HepG2 (cell line): ENCODE measurements at regions not wholly inside any gene's neighbourhood (a gene's known extent, or its start where the extent isn't known, plus 50 kb on each side); places are given as distances from the start of the nearest gene placed in this dataset.

ENCODE experiments used
- ATRX ChIP-seq: sonication (generic); formaldehyde crosslinking; IDR thresholded peaks from 2 replicates; pipeline ENCODE4 v1.4.0; 2020; ENCODE audit warnings: missing genetic modification reagents, borderline replicate concordance
- CCDC6 ChIP-seq: sonication (generic); formaldehyde crosslinking; IDR thresholded peaks from 2 replicates; pipeline ENCODE4 v1.8.1; 2022; ENCODE audit warnings: mild to moderate bottlenecking, missing genetic modification reagents, moderate library complexity
- HNRNPUL1 ChIP-seq: fragments of 200-400 bp; formaldehyde crosslinking; IDR thresholded peaks from 2 replicates; pipeline ENCODE4 v1.6.1; 2017; ENCODE audit warnings: low read depth, mild to moderate bottlenecking, low read length, moderate library complexity
- MLX ChIP-seq: IDR thresholded peaks from 2 replicates; pipeline ENCODE4 v1.6.1; 2016
- MLXIP ChIP-seq: sonication (generic); formaldehyde crosslinking; IDR thresholded peaks from 2 replicates; pipeline ENCODE4 v1.9.0; 2021; ENCODE audit warnings: missing genetic modification reagents, borderline replicate concordance
- MYPOP ChIP-seq: sonication (generic); formaldehyde crosslinking; IDR thresholded peaks from 2 replicates; pipeline ENCODE4 v1.8.1; 2023; ENCODE audit warnings: mild to moderate bottlenecking, moderate library complexity, missing genetic modification reagents
- ZBTB10 ChIP-seq: sonication (generic); formaldehyde crosslinking; IDR thresholded peaks from 2 replicates; pipeline ENCODE4 v1.4.0; 2020; ENCODE audit warnings: missing genetic modification reagents, borderline replicate concordance
- ZNF44 ChIP-seq: sonication (generic); formaldehyde crosslinking; IDR thresholded peaks from 2 replicates; pipeline ENCODE4 v1.5.1; 2020; ENCODE audit warnings: mild to moderate bottlenecking, missing genetic modification reagents
- ZNF530 ChIP-seq: sonication (generic); formaldehyde crosslinking; IDR thresholded peaks from 2 replicates; pipeline ENCODE4 v1.5.0; 2020; ENCODE audit warnings: low read depth, mild to moderate bottlenecking, missing genetic modification reagents
- ZNF75D ChIP-seq: sonication (generic); formaldehyde crosslinking; IDR thresholded peaks from 2 replicates; pipeline ENCODE4 v1.8.1; 2023; ENCODE audit warnings: missing genetic modification reagents, mild to moderate bottlenecking, borderline replicate concordance
- TF ChIP-seq, protein P1 (sequence below): sonication (generic); formaldehyde crosslinking; IDR thresholded peaks from 2 replicates; pipeline ENCODE4 v1.4.0; 2020; ENCODE audit warnings: missing genetic modification reagents
- TF ChIP-seq, protein P2 (sequence below): sonication (generic); formaldehyde crosslinking; IDR thresholded peaks from 2 replicates; pipeline ENCODE4 v1.5.0; 2020; ENCODE audit warnings: mild to moderate bottlenecking, missing genetic modification reagents
- TF ChIP-seq, protein P3 (sequence below): sonication (generic); formaldehyde crosslinking; IDR thresholded peaks from 2 replicates; pipeline ENCODE4 v1.5.0; 2020; ENCODE audit warnings: missing genetic modification reagents, mild to moderate bottlenecking, borderline replicate concordance

- no peak for TF ChIP-seq ZNF75D (CRISPR knock-in tag)
- TF ChIP-seq, protein P1, sequence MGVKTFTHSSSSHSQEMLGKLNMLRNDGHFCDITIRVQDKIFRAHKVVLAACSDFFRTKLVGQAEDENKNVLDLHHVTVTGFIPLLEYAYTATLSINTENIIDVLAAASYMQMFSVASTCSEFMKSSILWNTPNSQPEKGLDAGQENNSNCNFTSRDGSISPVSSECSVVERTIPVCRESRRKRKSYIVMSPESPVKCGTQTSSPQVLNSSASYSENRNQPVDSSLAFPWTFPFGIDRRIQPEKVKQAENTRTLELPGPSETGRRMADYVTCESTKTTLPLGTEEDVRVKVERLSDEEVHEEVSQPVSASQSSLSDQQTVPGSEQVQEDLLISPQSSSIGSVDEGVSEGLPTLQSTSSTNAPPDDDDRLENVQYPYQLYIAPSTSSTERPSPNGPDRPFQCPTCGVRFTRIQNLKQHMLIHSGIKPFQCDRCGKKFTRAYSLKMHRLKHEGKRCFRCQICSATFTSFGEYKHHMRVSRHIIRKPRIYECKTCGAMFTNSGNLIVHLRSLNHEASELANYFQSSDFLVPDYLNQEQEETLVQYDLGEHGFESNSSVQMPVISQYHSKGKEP (CRISPR knock-in tag): no peak
- TF ChIP-seq ZNF530 (CRISPR knock-in tag): no peak
- TF ChIP-seq ZNF44: 0 out of 2 replicates have a peak, but pooled peaks have one; percentile 66
- peak; percentile 40; the same call in 1 of the 2 replicates for TF ChIP-seq MLX
- TF ChIP-seq HNRNPUL1: no peak
- TF ChIP-seq, protein P2, sequence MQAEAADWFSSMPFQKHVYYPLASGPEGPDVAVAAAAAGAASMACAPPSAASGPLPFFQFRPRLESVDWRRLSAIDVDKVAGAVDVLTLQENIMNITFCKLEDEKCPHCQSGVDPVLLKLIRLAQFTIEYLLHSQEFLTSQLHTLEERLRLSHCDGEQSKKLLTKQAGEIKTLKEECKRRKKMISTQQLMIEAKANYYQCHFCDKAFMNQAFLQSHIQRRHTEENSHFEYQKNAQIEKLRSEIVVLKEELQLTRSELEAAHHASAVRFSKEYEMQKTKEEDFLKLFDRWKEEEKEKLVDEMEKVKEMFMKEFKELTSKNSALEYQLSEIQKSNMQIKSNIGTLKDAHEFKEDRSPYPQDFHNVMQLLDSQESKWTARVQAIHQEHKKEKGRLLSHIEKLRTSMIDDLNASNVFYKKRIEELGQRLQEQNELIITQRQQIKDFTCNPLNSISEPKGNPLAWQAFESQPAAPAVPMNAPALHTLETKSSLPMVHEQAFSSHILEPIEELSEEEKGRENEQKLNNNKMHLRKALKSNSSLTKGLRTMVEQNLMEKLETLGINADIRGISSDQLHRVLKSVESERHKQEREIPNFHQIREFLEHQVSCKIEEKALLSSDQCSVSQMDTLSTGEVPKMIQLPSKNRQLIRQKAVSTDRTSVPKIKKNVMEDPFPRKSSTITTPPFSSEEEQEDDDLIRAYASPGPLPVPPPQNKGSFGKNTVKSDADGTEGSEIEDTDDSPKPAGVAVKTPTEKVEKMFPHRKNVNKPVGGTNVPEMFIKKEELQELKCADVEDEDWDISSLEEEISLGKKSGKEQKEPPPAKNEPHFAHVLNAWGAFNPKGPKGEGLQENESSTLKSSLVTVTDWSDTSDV: peak; percentile 71; the same call in 1 of the 2 replicates
- peak; percentile 77; the same call in 1 of the 2 replicates for TF ChIP-seq CCDC6
- peak; percentile 85; the same call in 1 of the 2 replicates for TF ChIP-seq MYPOP (CRISPR knock-in tag)
- TF ChIP-seq MLXIP (CRISPR knock-in tag): no peak
- no peak for TF ChIP-seq ATRX (CRISPR knock-in tag)
- peak; percentile 73; the same call in 1 of the 2 replicates for TF ChIP-seq ZBTB10 (CRISPR knock-in tag)
- TF ChIP-seq, protein P3, sequence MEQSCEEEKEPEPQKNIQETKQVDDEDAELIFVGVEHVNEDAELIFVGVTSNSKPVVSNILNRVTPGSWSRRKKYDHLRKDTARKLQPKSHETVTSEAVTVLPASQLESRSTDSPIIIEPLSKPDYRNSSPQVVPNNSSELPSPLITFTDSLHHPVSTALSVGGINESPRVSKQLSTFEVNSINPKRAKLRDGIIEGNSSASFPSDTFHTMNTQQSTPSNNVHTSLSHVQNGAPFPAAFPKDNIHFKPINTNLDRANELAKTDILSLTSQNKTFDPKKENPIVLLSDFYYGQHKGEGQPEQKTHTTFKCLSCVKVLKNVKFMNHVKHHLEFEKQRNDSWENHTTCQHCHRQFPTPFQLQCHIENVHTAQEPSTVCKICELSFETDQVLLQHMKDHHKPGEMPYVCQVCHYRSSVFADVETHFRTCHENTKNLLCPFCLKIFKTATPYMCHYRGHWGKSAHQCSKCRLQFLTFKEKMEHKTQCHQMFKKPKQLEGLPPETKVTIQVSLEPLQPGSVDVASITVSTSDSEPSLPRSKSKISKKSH (CRISPR knock-in tag): peak; percentile 94
Observed at GRCh38 chr2:131682122-131682944, 154.6 kb downstream of the CCDC74A start (continued).
